NCI-H510A treated with DMSO at 0.1 percent for 48 hours (cell line): ENCODE measurements at regions not wholly inside any gene's neighbourhood (a gene's known extent, or its start where the extent isn't known, plus 50 kb on each side); places are given as distances from the start of the nearest gene placed in this dataset.

Source experiments
- DNase-seq: peaks from one replicate; lab custom pipeline; 2025; lab: John Stamatoyannopoulos, UW

DNA sequence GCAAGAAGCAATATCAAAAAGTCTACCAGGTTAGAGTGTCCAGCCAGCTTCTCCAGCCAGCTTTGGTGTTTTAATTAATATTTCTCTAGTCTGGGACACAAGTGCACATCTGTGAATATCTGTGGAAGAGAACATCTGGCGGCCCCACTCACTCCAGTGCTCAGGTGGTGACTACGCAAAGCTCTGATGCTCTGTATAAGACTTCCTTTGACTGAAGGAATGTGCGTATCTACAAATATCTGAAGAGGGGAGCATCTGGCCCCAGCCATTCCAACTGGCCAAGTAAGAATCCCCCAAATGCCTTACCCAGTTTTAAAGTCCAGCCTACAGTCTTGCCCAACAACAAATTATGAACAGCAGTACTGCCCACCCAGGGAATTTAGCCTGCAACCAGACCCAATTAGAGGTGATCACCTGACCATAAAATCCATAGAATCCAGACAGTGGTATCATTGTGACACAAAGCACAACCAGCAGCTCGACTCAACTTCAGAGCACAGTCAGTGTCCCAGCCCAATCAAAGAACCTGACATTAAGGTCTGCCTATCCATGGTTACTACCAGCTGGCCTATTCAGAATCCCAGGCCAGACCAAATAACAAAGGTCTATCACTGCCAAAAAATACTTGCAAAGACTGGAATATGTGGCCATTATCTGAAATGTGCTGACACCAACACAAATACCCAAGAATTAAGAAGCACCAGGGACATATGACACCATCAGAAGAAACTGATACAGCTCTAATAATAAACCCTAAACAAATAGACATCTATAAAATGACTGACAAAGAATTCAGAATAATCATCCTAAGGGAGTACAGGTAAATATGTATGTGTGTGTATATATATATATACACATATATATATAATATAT lies 76.1 kb upstream of the MANEA start:
- no peak for DNase-seq

DNA sequence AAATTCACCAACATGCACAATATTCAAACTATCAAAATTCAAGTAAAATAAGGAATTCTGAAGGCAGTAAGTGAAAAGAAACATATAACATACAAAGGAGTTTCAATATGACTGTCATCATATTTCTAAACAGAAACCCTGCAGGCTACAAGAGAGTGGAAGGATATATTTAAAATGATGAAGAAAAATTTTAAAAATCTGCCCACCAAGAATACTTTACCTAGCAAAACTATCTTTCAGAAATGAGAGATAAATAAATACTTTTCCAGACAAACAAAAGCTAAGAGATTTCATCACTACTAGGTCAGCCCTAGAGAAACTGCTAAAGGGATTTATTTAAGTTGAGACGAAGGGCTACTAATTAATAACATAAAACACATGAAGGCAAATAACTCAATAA lies 73.8 kb upstream of the MANEA start:
- DNase-seq, result no peak

DNA sequence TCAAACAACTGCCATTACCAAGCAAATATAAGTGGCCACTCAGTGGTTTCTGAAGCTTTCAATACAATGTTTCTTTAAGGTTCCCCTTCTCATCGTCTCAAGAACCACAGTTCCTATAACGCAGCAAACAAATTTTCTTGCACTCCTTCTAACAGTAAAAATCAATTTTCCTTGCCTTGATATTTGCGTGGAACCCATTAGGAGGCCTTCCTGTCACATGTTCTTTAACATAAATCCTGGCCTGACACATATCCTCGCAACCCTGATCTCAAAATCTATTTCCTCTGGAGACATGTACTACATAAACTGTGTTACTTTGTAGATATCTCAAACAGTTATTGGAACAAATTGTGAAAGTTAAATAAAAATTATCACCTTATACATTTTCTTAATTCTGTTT lies 65.9 kb upstream of the MANEA start:
- no peak for DNase-seq

DNA sequence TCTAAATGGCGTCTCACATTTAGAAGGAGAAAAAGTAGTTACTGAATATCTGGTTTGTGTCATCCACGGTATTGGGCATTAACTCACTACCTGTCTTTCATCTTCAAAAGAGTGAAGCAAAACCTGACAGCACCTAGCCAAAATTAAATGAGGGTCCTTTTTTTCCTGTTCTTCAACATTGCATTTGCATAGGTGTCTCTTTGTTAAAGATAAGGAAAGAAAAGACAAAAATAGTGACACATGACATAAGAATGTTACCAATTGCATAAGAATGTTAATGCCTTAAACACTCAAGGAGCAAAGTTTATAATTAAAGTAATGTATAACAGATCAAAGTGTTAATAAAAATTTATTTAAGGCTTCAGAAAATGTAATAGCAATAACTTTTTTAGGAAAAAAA lies 61.4 kb upstream of the MANEA start:
- DNase-seq, result no peak

DNA sequence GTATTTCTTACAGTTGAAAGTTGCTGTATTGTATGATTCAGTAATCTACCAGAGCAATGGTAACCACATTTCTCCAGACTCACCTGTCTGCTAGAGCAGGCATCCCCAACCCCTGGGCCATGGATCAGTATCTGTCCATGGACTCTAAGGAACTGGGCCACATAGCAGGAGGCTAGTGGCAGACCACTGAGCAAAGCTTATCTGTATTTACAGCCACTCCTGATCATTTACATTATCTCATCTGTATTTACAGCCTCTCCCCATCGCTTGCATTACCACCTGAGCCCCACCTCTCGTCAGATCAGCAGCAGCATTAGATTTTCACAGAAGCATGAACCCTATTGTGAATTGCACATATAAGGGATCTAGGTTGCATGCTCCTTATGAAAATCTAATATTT lies 60.3 kb upstream of the MANEA start:
- DNase-seq, result no peak

DNA sequence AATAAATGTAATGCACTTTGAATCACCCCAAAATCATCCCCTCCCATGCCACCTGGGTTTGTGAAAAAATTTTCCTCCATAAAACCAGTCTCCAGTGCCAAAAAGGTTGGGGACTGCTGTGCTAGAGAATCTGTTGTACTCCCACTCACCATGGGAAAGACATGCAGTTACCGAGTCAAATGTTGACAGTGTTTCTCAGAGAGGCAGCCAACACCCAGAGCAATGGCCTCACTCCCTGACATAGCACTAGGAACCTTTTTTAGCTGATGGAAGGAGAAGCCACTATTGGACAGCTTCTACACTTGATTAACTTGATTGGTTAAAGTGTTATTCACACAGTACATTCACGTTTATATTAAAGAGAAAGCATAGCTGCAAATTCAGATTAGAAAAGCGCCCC lies 59.8 kb upstream of the MANEA start:
- DNase-seq, result no peak

DNA sequence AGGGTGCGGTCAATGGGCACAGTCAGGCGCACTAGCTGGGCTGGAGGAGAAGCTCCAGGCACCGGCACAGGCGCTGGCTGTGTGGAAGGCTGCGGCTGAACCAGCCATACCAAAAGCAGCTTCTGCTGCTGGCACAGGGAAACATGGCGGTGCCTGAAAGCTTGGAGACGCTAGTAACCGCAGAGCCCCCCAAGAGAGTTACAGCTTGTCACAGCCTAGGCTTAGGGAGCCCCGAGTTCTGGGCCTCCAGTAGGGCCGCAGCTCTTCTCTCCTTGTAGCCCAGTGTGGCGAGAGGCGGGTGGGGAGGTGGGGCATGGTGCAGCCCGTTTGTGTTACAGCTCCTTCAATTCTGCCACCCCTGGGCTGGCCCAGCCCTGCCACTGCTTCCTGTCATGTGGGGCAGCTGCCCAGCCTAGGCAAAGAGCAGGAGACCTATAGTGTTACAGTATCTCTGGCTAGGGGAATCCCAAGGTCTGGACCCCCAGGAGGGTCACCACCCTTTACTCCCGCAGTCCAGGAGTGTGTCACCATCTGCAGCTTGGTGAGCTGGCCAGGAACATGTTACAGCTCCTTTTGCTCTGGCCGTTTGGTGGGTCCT lies 58.6 kb upstream of the MANEA start:
- DNase-seq, result no peak

DNA sequence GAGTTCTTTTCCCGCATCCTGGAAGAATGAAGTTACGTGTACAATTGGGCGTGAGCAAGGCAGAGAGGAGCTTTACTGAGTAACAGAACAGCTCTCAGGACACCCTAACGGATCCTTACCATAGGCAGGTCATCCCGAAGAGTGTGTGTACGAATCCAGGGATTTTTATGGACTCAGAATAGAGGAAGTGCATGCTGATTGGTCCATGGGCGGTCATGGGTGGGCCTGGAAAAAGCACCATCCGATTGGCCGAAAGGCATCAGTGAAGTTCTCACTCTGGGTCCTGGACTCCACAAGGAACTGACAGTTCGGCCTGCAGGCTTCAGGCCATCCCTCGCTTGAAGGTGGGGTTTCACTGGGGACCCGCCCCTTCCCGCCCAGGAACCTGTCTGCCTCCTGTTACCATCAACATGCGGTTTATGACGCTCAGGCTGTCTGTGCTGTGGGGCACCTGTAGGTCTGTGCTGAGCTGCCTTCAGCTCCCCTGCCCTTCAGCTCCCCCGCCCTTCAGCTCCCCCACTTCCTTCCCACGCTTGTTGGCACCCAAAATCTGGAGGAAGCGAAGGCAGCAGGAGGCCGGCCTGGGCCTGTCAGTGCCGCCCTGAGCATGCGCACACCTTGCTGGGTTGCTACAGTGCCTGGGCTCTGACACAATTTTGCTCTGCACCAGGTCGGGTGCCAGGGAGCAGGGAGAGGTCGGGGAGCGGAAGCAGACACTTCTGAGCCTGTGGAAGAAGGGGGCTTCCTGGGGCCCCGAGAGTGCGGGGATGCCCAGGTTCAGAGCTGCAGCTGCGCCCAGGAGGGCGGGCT lies 57.9 kb upstream of the MANEA start:
- DNase-seq, result peak; percentile 26

DNA sequence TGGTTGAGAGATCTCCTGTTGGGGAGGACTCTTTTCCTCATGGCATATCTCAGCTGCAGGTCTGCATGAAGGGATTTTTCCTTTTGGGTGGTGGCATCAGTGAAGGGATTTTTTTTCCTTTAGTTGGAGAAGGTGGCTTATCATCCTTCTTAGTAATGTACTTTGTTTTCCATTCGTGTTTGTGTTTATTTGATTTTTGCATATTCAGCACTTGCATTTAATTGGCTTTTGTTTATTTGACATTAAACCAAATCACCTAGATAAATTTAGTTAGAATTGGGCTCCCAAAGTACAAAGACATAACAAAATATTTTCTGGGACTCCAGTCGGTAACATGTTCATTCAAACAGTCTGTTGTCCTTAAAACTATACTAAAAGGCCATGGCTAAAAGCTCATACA lies 56.2 kb upstream of the MANEA start:
- no peak for DNase-seq
